ENCODE measurements at regions not wholly inside any gene's neighbourhood (a gene's known extent, or its start where the extent isn't known, plus 50 kb on each side); places are given as distances from the start of the nearest gene placed in this dataset.

DNA sequence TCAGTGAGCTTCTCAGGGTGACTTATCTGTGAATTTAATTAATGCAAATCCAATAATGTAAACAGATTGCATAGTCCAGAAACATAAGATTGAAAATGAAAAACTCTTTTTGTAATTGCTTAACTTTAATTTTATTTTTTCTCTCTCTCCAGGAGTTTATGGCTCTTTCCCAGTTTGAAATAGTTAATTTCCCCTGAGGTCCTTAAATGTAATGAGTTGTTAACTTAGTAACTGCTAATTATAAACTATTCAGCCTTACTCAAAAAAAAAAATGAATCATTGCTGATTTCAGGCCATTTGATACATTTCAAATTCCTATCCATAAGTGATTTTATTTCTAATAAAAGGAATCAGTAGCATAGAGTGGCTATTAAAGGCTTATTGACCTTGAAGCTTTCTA lies 84.1 kb upstream of the TRPC4 start:
- TF ChIP-seq CTCF (conservative IDR thresholded peaks at IDR 0.05; ENCODE audit: low read depth in 2 of 2) (no peak), POLR2AphosphoS5 (IDR thresholded peaks at IDR 0.05; ENCODE audit: low read depth) (no peak), EZH2 (IDR thresholded peaks at IDR 0.05; ENCODE audit: low read depth, unreplicated experiment) (no peak), REST (IDR thresholded peaks at IDR 0.05; ENCODE audit: unreplicated experiment) (no peak), EZH2phosphoT487 (IDR thresholded peaks at IDR 0.05; ENCODE audit: unreplicated experiment) (no peak), STAT1 (IDR thresholded peaks at IDR 0.05; ENCODE audit: unreplicated experiment) (no peak), CREB1 (CRISPR knock-in tag; IDR thresholded peaks at IDR 0.05; ENCODE audit: low read depth) (no peak), ZNF331 (CRISPR knock-in tag; IDR thresholded peaks at IDR 0.05; ENCODE audit: low read depth) (no peak), NANOG (IDR thresholded peaks at IDR 0.05; ENCODE audit: borderline replicate concordance) (no peak)
